Adrenal gland (tissue), 5 donors: ENCODE measurements at regions not wholly inside any gene's neighbourhood (a gene's known extent, or its start where the extent isn't known, plus 50 kb on each side); places are given as distances from the start of the nearest gene placed in this dataset.

Experiments used
- CTCF ChIP-seq, 6 experiments: fragments of 450-650 bp in 4 of 6; fragments of 200-600 bp in 2 of 6; sonication (generic) in 1 of 6; IDR thresholded peaks; 1 replicate in 5 of 6; 2 replicates in 1 of 6; pipeline versions ENCODE4 v1.5.1 to v1.8.0; 2016 to 2021; ENCODE audit warnings: antibody characterized with exemption in 6 of 6, mild to moderate bottlenecking in 2 of 6, moderate library complexity in 1 of 6
- POLR2A ChIP-seq, 2 donors: fragments of 450-650 bp; IDR thresholded peaks; one replicate each; pipeline ENCODE4 v1.6.1; 2017; ENCODE audit warnings: antibody characterized with exemption in 2 of 2, mild to moderate bottlenecking in 2 of 2, moderate library complexity in 1 of 2
- donor health status: DM: no; HTN: no; CAD: no.

- TF ChIP-seq POLR2A (IDR thresholded peaks at IDR 0.05) (no peak), CTCF (IDR thresholded peaks at IDR 0.05) (no peak)
Measured at GRCh38 chr2:149824136-149824535, 236.6 kb upstream of the MMADHC start.
